ENCODE measurements at regions not wholly inside any gene's neighbourhood (a gene's known extent, or its start where the extent isn't known, plus 50 kb on each side); places are given as distances from the start of the nearest gene placed in this dataset.

DNA sequence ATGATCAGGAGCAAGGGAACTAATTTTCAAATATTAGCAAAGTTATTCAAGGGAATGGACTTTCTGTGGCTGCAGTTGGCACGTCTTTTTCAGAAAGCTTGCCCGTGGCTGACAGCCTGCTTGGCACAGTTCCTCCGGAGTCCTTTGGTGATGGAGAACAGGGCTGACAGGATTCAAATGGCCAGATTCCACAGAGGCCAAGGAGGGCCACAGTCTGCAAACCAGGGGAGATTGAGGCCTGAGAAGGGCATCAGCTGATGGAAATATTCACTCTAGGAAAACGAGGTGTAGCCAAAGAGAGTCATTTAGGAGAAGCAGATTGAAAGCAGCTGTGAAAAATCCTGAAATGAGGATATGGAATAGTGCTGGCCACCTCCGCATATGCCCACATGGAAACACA lies 178.3 kb downstream of the EMP1 start:
- peak; percentile 53 for DNase-seq

GRCh38 chr12:13373803-13374202 lies 177.3 kb downstream of the EMP1 start:
- no peak for DNase-seq

DNA sequence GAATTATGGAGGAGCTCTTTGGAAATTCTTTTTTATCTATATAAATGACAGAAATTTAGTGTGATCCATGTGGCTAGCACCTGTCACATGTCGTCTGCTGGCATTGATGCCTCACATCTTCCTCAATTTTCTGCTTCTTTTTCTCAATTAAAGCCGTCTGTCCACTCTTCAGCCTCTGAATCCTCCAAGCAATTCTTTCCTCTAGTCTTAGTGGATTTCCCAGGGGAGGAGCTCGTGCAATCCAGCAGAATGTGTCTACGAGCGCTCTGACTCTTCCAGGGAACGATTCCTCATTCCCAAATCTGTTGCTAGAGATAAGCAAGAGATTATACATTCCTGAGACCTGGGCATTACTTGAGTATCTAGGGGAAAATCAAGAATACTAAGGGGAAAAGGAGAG lies 176.6 kb downstream of the EMP1 start:
- no peak for DNase-seq

DNA sequence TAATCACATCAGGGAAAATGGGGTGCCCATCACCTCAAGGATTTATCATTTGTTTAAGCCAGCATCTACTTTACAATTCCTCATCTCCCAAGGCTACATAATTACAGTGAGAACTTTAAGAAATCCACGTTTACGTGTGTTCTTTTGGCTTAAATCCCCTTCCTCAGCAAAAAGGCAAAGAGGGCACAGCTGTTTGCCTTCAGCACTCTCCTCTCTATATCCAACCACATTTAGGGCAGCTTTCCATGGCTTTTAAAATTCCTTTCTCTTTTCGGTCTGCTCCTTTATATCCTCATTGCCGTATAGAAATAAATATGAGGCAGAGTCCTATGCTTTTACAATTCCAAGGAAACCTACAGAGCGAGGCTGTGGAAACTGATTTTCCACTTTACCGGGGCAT lies 175.9 kb downstream of the EMP1 start:
- no peak for DNase-seq

GRCh38 chr12:13371797-13372196 lies 175.3 kb downstream of the EMP1 start:
- DNase-seq = no peak

DNA sequence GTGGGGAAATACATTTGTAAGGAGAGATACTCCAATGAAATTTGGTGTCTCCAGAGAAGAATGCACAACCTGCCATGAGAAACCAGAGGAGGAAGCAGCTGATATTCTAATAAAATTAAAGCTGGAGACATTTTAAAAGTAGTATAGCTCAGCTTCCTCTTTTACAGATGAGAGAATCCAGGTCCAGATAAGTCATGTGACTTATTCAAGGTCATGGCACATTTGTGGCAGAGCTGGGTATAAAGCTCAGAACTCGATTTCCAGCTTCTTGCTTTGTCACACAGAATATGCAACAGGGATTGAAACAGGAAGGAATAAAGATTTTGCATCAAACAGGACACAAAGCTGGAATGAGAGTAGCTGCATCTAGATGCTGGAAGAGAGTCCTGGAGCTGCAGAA lies 174.8 kb downstream of the EMP1 start:
- DNase-seq = no peak

DNA sequence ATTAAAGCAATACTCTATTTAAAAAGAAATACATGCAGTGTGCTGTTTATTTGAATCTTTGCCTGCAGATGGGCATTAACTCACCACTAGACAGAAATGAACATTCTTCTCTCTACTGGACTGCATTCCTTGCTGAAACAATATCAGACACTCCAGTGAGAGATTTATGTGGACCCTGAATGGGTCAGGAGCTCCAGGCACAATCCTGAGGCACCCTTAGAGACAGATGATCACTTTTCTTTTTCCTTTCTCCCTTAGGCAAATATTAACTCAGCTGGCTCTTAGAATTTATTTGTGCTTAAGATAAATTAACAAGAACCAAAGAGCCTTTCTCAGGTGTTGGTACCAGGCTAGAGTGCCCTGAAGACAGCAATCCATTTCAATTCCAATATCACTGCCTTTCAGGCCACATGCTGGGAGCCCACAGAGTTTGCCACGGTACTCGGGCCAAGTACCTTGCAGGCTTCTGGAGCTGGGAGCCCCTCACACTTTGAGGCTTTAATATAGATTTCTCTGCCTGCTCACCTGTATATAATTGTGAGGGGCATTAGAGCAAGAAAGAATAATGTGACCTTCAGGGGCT lies 173.0 kb downstream of the EMP1 start:
- no peak for DNase-seq

GRCh38 chr12:13368971-13369370 lies 172.4 kb downstream of the EMP1 start:
- no peak for DNase-seq

- no peak for DNase-seq
Observed at GRCh38 chr12:13368431-13368830, 171.9 kb downstream of the EMP1 start.

DNA sequence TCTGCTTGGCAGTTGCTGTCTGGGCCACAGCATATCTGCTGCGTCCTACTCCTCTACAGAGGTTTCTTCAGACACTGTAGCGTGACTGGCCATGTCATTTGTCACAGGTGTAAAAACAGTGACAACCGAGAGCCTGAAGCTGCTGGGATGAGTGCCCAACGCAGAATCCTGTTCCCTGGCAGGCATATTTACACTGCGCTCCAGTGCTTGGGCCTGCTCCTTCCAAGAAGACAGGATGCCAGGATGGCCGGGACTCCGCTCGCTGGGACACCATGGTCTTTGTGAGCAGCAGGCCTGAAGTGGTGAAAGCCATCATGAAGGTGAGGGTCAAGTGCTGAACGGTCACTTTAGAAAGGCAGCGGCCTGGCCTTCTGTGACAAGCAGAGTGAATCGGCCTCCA lies 171.4 kb downstream of the EMP1 start:
- no peak for DNase-seq

GRCh38 chr12:13365748-13366366 lies 169.3 kb downstream of the EMP1 start:
- DNase-seq = no peak

DNA sequence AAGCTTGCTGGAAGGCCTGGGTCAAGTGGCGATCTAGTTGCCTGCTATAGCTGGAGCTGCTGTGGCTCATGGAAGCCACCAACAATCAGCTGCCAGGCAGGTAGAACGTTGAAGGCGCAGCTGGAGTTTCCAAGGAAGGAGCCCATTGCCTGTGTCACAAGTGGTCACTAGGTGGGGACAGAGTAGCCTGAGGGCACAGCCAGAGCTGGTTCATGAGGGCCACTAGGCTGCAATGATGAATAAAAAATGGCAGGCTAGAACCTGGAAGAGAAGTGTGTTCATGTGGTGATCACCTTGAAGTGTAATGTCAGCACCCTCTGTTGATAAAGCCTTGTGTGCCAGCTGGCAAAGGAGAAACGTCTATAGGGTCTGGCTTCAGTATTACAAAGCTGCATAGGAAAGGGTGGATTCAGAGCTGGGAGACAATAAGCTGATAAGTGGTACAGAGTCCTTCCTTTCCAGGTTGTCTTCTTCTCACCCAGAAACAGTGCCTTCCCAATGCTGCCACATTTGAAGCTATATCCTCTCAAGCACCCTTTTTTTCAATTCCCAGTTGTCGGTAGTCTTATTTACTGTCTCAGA lies 165.8 kb downstream of the EMP1 start:
- DNase-seq = no peak

- DNase-seq = no peak
Observed at GRCh38 chr12:13359636-13360035, 163.1 kb downstream of the EMP1 start.

DNA sequence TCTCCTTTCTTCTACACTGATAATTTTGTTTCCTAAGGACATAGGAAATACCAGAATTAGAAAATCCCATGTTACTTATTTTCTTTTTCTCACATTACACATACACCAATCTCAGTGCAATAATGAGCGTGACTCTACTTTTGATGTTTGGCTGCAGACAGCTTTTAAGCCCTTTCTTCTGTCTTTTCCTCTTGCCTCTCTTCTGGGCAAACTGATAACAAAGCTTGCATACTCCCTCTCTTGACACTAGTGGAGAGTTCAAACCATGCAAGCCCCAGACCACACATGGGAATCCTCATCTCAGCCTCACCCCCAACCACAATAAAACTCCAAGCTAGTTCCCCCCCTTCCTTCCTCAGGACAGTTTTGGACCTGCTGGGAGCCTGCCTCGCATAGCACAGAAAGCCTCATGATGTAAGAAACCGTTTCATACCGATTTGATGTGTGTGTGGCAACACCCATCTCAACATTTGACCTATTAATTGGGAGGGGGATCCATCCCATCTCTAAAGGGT lies 161.9 kb downstream of the EMP1 start:
- DNase-seq = no peak

DNA sequence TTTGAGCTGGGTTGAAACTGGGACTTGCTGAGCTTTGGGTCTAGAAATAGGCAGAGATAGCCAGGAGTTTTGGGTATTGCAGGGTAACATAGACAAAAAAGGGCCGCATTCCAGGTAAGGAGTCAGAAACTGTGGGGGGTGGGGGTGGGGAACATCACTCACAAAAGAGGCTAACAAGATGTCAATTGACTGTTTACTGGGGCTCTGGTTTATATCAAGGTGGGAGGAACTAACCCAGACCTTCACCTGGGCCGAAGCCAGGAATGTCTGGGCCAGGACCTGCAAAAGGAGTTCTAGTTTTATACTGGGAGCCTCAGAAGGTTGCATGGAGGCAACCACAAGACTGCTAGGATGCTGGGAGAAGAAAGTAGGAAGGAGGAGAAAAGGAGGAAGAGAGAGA lies 154.4 kb downstream of the EMP1 start:
- DNase-seq = no peak

DNA sequence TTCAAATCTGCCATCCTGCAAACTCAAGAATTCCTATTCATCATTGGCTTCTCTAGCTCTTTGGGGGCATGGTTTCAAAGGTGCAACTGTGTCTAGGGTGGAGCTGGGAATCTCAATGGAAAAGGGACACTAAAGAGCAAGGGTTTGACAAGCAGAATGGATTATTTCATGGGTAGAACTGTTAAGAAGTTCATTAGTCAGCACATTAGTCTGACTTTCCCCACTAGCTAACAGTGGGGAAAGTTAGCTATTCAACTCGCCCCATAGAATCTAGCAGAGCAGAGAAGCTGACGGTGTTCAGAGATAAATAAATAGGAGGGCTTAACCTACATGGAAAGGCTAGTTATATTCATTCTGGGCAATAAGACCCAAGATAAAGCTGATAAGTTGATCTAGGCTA lies 153.9 kb downstream of the EMP1 start:
- no peak for DNase-seq

DNA sequence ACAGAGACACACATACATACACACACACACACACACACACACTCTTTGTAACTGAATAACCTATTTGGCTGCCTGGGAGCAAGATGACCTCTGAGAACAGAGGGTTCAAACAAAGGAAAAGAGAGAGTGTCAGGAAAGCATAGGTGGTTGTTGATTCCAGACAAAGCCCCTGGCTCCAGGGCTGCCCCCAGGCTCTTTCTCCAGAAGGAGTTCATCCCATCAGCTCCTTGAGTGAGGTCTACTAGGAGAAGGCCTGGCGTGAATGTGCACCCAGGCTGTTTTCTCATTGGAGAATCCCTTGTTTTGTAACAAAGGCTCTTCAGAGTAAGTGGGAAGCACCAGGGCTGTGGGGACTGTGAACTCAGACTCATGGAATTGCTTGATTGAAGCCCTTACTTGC lies 151.9 kb downstream of the EMP1 start:
- DNase-seq = no peak

GRCh38 chr12:13347241-13348043 lies 150.9 kb downstream of the EMP1 start:
- DNase-seq = no peak

DNA sequence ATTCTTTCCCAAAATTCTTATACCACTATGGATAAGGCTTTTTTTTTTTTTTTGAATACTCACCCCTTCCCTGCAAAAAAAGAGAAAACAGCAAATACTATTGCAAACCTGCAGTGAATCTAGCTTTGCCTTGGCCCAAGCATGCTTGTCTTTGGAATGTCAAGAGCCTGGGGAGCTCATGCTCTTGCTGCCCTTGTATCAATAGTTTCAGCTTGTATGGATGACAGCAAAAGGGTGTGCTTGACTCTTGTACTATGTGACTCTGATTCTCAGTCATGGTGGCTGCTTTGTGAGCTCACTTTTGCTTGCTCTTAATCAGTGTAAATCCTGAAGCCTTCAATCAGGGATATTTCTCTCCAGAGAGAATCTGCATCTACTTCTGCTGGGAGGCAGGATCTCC lies 149.2 kb downstream of the EMP1 start:
- no peak for DNase-seq

GRCh38 chr12:13343375-13343774 lies 146.8 kb downstream of the EMP1 start:
- no peak for DNase-seq

- no peak for DNase-seq
Observed at GRCh38 chr12:13342971-13343370, 146.4 kb downstream of the EMP1 start.

DNA sequence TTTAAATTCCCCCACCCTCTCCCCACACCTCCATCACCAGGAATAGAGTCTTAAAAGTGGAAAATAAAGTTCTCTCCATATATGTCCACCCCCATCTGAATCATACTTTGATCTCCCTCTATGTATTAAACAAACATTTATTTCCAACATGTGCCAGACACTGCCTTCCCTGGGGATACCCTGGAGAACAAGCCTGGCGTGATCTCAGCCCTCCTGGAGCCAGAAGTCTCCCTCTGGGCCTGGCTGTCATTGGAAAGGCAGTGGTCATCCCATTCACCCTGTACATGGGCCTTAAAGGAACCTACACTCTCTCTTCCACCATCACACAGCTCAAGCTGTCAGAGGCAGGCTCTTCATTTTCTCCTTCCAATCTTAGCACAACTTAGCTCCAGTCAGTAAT lies 143.6 kb downstream of the EMP1 start:
- no peak for DNase-seq

GRCh38 chr12:13339538-13339937 lies 143.0 kb downstream of the EMP1 start:
- no peak for DNase-seq

GRCh38 chr12:13339091-13339490 lies 142.6 kb downstream of the EMP1 start:
- no peak for DNase-seq

Data from left hindlimb (tissue), 1 donor.